Liver (tissue), 7 donors: ENCODE measurements at regions not wholly inside any gene's neighbourhood (a gene's known extent, or its start where the extent isn't known, plus 50 kb on each side); places are given as distances from the start of the nearest gene placed in this dataset.

Experiments used
- DNase-seq: peaks from one replicate; pipeline ENCODE4 v3.0.0-alpha.2; 2017; ENCODE audit warnings: low spot score
- H3K27ac ChIP-seq, 2 donors: one replicate each; pipeline ENCODE4 v1.7.0; 2013; ENCODE audit warnings: inconsistent platforms in 2 of 2, low read length in 2 of 2, control low read depth in 1 of 2, low read depth in 1 of 2, mild to moderate bottlenecking in 1 of 2
- H3K27me3 ChIP-seq, 4 donors: one replicate each; pipeline versions ENCODE4 v1.6.1 to v1.7.0; 2013; ENCODE audit warnings: low read length in 3 of 4, inconsistent platforms in 1 of 4, mild to moderate bottlenecking in 1 of 4, moderate library complexity in 1 of 4; ENCODE audit not compliant: control insufficient read depth in 4 of 4, insufficient read depth in 4 of 4
- H3K36me3 ChIP-seq, 4 donors: one replicate each; pipeline versions ENCODE4 v1.6.1 to v1.7.0; 2013; ENCODE audit warnings: low read length in 3 of 4, mild to moderate bottlenecking in 3 of 4, low read depth in 1 of 4, moderate library complexity in 1 of 4; ENCODE audit not compliant: control insufficient read depth in 4 of 4, insufficient read depth in 3 of 4
- H3K4me1 ChIP-seq, 4 donors: one replicate each; pipeline versions ENCODE4 v1.6.1 to v1.7.0; 2013; ENCODE audit warnings: low read length in 3 of 4, mild to moderate bottlenecking in 3 of 4, moderate library complexity in 1 of 4; ENCODE audit not compliant: control insufficient read depth in 4 of 4, insufficient read depth in 4 of 4
- H3K4me3 ChIP-seq, 3 donors: one replicate each; pipeline versions ENCODE4 v1.6.1 to v1.7.0; 2013; ENCODE audit warnings: low read length in 3 of 3, control low read depth in 1 of 3, low read depth in 1 of 3, mild to moderate bottlenecking in 1 of 3
- H3K9ac ChIP-seq, 2 donors: one replicate each; pipeline ENCODE4 v1.7.0; 2013; ENCODE audit warnings: low read length in 2 of 2, mild to moderate bottlenecking in 2 of 2, moderate library complexity in 2 of 2, control low read depth in 1 of 2, low read depth in 1 of 2
- H3K9me3 ChIP-seq, 4 donors: one replicate each; pipeline versions ENCODE4 v1.6.1 to v1.7.0; 2013; ENCODE audit warnings: low read length in 3 of 4; ENCODE audit not compliant: control insufficient read depth in 4 of 4
- ATF3 ChIP-seq: IDR thresholded peaks from 2 replicates; pipeline ENCODE4 v1.6.1; 2016; ENCODE audit warnings: antibody characterized with exemption
- EGR1 ChIP-seq, 2 donors: IDR thresholded peaks; 2 replicates each; pipeline ENCODE4 v1.6.1; 2016 to 2018; ENCODE audit warnings: antibody characterized with exemption in 2 of 2, low read depth in 2 of 2
- FOXA1 ChIP-seq: IDR thresholded peaks from 2 replicates; pipeline ENCODE4 v1.6.1; 2016; ENCODE audit warnings: antibody characterized with exemption
- FOXA2 ChIP-seq: IDR thresholded peaks from 2 replicates; pipeline ENCODE4 v1.6.1; 2016; ENCODE audit warnings: antibody characterized with exemption
- GABPA ChIP-seq, 2 donors: IDR thresholded peaks in 1 of 2; conservative IDR thresholded peaks in 1 of 2; 2 replicates each; pipeline ENCODE4 v1.6.1; 2016; ENCODE audit warnings: antibody characterized with exemption in 2 of 2, mild to moderate bottlenecking in 1 of 2, moderate library complexity in 1 of 2
- HNF4A ChIP-seq, 2 donors: conservative IDR thresholded peaks; 2 replicates each; pipeline ENCODE4 v1.6.1; 2016; ENCODE audit warnings: antibody characterized with exemption in 2 of 2, mild to moderate bottlenecking in 2 of 2
- HNF4G ChIP-seq: IDR thresholded peaks from 2 replicates; pipeline ENCODE4 v1.6.1; 2016; ENCODE audit warnings: antibody characterized with exemption
- JUND ChIP-seq, 2 donors: IDR thresholded peaks; 2 replicates each; pipeline ENCODE4 v1.6.1; 2016; ENCODE audit warnings: antibody characterized with exemption in 2 of 2
- NR2F2 ChIP-seq: IDR thresholded peaks from 2 replicates; pipeline ENCODE4 v1.6.1; 2016; ENCODE audit warnings: antibody characterized with exemption
- RAD21 ChIP-seq, 2 donors: IDR thresholded peaks; 2 replicates each; pipeline ENCODE4 v1.6.1; 2016; ENCODE audit warnings: antibody characterized with exemption in 2 of 2, mild to moderate bottlenecking in 2 of 2
- RXRA ChIP-seq, 2 donors: IDR thresholded peaks; 2 replicates each; pipeline ENCODE4 v1.6.1; 2017 to 2018; ENCODE audit warnings: antibody characterized with exemption in 2 of 2, mild to moderate bottlenecking in 1 of 2
- SP1 ChIP-seq: IDR thresholded peaks from 2 replicates; pipeline ENCODE4 v1.6.1; 2018; ENCODE audit warnings: antibody characterized with exemption, mild to moderate bottlenecking
- TAF1 ChIP-seq: conservative IDR thresholded peaks from 2 replicates; pipeline ENCODE4 v1.6.1; 2016; ENCODE audit warnings: antibody characterized with exemption, mild to moderate bottlenecking
- YY1 ChIP-seq: IDR thresholded peaks from 2 replicates; pipeline ENCODE4 v1.6.1; 2016; ENCODE audit warnings: antibody characterized with exemption, mild to moderate bottlenecking
- WGBS: extraction: QIAGEN DNeasy Blood & Tissue Kit; methylation state at CpG from one replicate; pipeline ENCODE4 v1.1.7; 2013; 5-methylcytosine and 5-hydroxymethylcytosine counted together
- TF ChIP-seq, protein P1 (sequence below): IDR thresholded peaks from 2 replicates; pipeline ENCODE4 v1.6.1; 2016; ENCODE audit warnings: antibody characterized with exemption
- TF ChIP-seq, protein P2 (sequence below): IDR thresholded peaks from 2 replicates; pipeline ENCODE4 v1.6.1; 2016; ENCODE audit warnings: antibody characterized with exemption
- TF ChIP-seq, protein P3 (sequence below): IDR thresholded peaks from 2 replicates; pipeline ENCODE4 v1.6.1; 2016; ENCODE audit warnings: antibody characterized with exemption, mild to moderate bottlenecking
- donor health status: healthy.
- donor health status: healthy.
- donor health status: healthy.
- donor health status: healthy.

DNA sequence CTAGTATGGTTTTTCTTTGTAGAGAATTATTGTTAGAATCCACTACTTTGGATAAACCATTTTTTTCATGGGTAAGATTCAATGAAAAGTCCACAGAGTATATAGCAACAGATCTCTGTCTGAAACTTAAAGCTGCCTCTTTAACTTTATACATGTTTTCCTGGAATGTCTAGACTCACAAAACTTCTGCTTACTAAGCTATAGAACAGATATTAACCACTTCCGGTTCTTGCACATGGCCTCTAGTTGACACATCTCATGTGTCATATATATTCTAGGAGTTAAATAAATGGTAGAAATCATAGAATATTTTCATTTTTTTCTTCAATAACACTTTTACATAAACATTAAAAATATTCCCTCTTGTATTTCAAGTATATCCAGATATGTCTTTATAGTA lies 1693.9 kb downstream of the SI start:
- Histone ChIP-seq H3K4me3 (no peak overlapping the region), H3K4me1 (no peaks in the 10 kb centered on the region), H3K9ac (no peak overlapping the region), H3K27me3 (no peaks in the 10 kb centered on the region), H3K36me3 (no peaks in the 10 kb centered on the region), H3K9me3 (no peaks in the 10 kb centered on the region), H3K27ac (no peak overlapping the region)
- 71% methylated on average over 1 of the region's 1 CpG for WGBS
- no peak for DNase-seq
- TF ChIP-seq, protein P1, sequence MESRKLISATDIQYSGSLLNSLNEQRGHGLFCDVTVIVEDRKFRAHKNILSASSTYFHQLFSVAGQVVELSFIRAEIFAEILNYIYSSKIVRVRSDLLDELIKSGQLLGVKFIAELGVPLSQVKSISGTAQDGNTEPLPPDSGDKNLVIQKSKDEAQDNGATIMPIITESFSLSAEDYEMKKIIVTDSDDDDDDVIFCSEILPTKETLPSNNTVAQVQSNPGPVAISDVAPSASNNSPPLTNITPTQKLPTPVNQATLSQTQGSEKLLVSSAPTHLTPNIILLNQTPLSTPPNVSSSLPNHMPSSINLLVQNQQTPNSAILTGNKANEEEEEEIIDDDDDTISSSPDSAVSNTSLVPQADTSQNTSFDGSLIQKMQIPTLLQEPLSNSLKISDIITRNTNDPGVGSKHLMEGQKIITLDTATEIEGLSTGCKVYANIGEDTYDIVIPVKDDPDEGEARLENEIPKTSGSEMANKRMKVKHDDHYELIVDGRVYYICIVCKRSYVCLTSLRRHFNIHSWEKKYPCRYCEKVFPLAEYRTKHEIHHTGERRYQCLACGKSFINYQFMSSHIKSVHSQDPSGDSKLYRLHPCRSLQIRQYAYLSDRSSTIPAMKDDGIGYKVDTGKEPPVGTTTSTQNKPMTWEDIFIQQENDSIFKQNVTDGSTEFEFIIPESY: no peak
- TF ChIP-seq GABPA (IDR thresholded peaks at IDR 0.05 in 1 of 2, conservative IDR thresholded peaks at IDR 0.05 in 1 of 2) (no peak), FOXA1 (no peak), FOXA2 (no peak), YY1 (no peak), JUND (IDR thresholded peaks at IDR 0.05) (no peak), TAF1 (no peak), EGR1 (IDR thresholded peaks at IDR 0.05; ENCODE audit: low read depth in 2 of 2) (no peak)
- TF ChIP-seq, protein P2, sequence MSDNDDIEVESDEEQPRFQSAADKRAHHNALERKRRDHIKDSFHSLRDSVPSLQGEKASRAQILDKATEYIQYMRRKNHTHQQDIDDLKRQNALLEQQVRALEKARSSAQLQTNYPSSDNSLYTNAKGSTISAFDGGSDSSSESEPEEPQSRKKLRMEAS: no peak
- TF ChIP-seq, protein P3, sequence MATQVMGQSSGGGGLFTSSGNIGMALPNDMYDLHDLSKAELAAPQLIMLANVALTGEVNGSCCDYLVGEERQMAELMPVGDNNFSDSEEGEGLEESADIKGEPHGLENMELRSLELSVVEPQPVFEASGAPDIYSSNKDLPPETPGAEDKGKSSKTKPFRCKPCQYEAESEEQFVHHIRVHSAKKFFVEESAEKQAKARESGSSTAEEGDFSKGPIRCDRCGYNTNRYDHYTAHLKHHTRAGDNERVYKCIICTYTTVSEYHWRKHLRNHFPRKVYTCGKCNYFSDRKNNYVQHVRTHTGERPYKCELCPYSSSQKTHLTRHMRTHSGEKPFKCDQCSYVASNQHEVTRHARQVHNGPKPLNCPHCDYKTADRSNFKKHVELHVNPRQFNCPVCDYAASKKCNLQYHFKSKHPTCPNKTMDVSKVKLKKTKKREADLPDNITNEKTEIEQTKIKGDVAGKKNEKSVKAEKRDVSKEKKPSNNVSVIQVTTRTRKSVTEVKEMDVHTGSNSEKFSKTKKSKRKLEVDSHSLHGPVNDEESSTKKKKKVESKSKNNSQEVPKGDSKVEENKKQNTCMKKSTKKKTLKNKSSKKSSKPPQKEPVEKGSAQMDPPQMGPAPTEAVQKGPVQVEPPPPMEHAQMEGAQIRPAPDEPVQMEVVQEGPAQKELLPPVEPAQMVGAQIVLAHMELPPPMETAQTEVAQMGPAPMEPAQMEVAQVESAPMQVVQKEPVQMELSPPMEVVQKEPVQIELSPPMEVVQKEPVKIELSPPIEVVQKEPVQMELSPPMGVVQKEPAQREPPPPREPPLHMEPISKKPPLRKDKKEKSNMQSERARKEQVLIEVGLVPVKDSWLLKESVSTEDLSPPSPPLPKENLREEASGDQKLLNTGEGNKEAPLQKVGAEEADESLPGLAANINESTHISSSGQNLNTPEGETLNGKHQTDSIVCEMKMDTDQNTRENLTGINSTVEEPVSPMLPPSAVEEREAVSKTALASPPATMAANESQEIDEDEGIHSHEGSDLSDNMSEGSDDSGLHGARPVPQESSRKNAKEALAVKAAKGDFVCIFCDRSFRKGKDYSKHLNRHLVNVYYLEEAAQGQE: no peak

- H3K9ac ChIP-seq: no peak overlapping the region
- H3K36me3 ChIP-seq: no peaks in the 10 kb centered on the region
- WGBS: 33% methylated on average over 2 of the region's 2 CpGs
- TF ChIP-seq RXRA (IDR thresholded peaks at IDR 0.05) (no peak), NR2F2 (no peak), ATF3 (no peak), EGR1 (IDR thresholded peaks at IDR 0.05; ENCODE audit: low read depth in 2 of 2) (no peak), JUND (IDR thresholded peaks at IDR 0.05) (no peak), HNF4A (conservative IDR thresholded peaks at IDR 0.05) (no peak), HNF4G (no peak), SP1 (no peak), RAD21 (IDR thresholded peaks at IDR 0.05) (no peak), FOXA2 (no peak), FOXA1 (no peak), YY1 (no peak), TAF1 (no peak), GABPA (IDR thresholded peaks at IDR 0.05 in 1 of 2, conservative IDR thresholded peaks at IDR 0.05 in 1 of 2) (no peak)
- TF ChIP-seq, protein P3: no peak
- TF ChIP-seq, protein P2: no peak
- TF ChIP-seq, protein P1: no peak
- no peaks in the 10 kb centered on the region for H3K9me3 ChIP-seq
- no peak overlapping the region for H3K4me3 ChIP-seq
- no peaks in the 10 kb centered on the region for H3K4me1 ChIP-seq
- H3K27ac ChIP-seq: no peak overlapping the region
- H3K27me3 ChIP-seq: no peaks in the 10 kb centered on the region
- DNase-seq: no peak
These were observed 1696.1 kb downstream of the SI start for GRCh38 chr3:163382183-163382582.
